ENCODE measurements at regions not wholly inside any gene's neighbourhood (a gene's known extent, or its start where the extent isn't known, plus 50 kb on each side); places are given as distances from the start of the nearest gene placed in this dataset.

GRCh38 chrX:97704474-97704873 lies 820.8 kb downstream of the RPA4 start:
- Mint-ChIP-seq H3K27me3 (ENCODE audit: unreplicated experiment) (no peaks in the 10 kb centered on the region), H3K27ac (ENCODE audit: unreplicated experiment) (no peak overlapping the region), H3K9me3 (ENCODE audit: unreplicated experiment) (no peaks in the 10 kb centered on the region), H3K4me3 (ENCODE audit: unreplicated experiment) (no peak overlapping the region), H3K4me1 (ENCODE audit: low read depth, unreplicated experiment) (no peaks in the 10 kb centered on the region), H3K36me3 (ENCODE audit: unreplicated experiment) (no peaks in the 10 kb centered on the region)
- no peak for DNase-seq
- no peak for TF ChIP-seq CTCF (IDR thresholded peaks at IDR 0.05; ENCODE audit: partially characterized antibody, unreplicated experiment)

GRCh38 chrX:97704881-97705280 lies 821.2 kb downstream of the RPA4 start:
- Mint-ChIP-seq H3K4me3 (ENCODE audit: unreplicated experiment) (no peak overlapping the region), H3K9me3 (ENCODE audit: unreplicated experiment) (no peaks in the 10 kb centered on the region), H3K27ac (ENCODE audit: unreplicated experiment) (no peak overlapping the region), H3K4me1 (ENCODE audit: low read depth, unreplicated experiment) (no peaks in the 10 kb centered on the region), H3K36me3 (ENCODE audit: unreplicated experiment) (no peaks in the 10 kb centered on the region), H3K27me3 (ENCODE audit: unreplicated experiment) (no peaks in the 10 kb centered on the region)
- no peak for TF ChIP-seq CTCF (IDR thresholded peaks at IDR 0.05; ENCODE audit: partially characterized antibody, unreplicated experiment)
- no peak for DNase-seq

GRCh38 chrX:97705936-97706335 lies 822.2 kb downstream of the RPA4 start:
- Mint-ChIP-seq H3K4me3 (ENCODE audit: unreplicated experiment) (no peak overlapping the region), H3K9me3 (ENCODE audit: unreplicated experiment) (no peaks in the 10 kb centered on the region), H3K36me3 (ENCODE audit: unreplicated experiment) (no peaks in the 10 kb centered on the region), H3K27me3 (ENCODE audit: unreplicated experiment) (no peaks in the 10 kb centered on the region), H3K27ac (ENCODE audit: unreplicated experiment) (no peak overlapping the region), H3K4me1 (ENCODE audit: low read depth, unreplicated experiment) (no peaks in the 10 kb centered on the region)
- DNase-seq = no peak
- no peak for TF ChIP-seq CTCF (IDR thresholded peaks at IDR 0.05; ENCODE audit: partially characterized antibody, unreplicated experiment)

GRCh38 chrX:97714072-97714471 lies 830.4 kb downstream of the RPA4 start:
- peaks cover 2% of the 10 kb centered on the region for H3K27me3 Mint-ChIP-seq (ENCODE audit: unreplicated experiment)
- H3K27ac Mint-ChIP-seq (ENCODE audit: unreplicated experiment) = no peak overlapping the region
- H3K4me3 Mint-ChIP-seq (ENCODE audit: unreplicated experiment) = no peak overlapping the region
- TF ChIP-seq CTCF (IDR thresholded peaks at IDR 0.05; ENCODE audit: partially characterized antibody, unreplicated experiment) = no peak
- H3K9me3 Mint-ChIP-seq (ENCODE audit: unreplicated experiment) = no peaks in the 10 kb centered on the region
- no peaks in the 10 kb centered on the region for H3K36me3 Mint-ChIP-seq (ENCODE audit: unreplicated experiment)
- no peak for DNase-seq
- no peaks in the 10 kb centered on the region for H3K4me1 Mint-ChIP-seq (ENCODE audit: low read depth, unreplicated experiment)

- no peak for DNase-seq
- TF ChIP-seq CTCF (IDR thresholded peaks at IDR 0.05; ENCODE audit: partially characterized antibody, unreplicated experiment) = no peak
- Mint-ChIP-seq H3K27ac (ENCODE audit: unreplicated experiment) (no peak overlapping the region), H3K36me3 (ENCODE audit: unreplicated experiment) (no peaks in the 10 kb centered on the region), H3K27me3 (ENCODE audit: unreplicated experiment) (peaks cover 1% of the 10 kb centered on the region), H3K4me1 (ENCODE audit: low read depth, unreplicated experiment) (no peaks in the 10 kb centered on the region), H3K9me3 (ENCODE audit: unreplicated experiment) (no peaks in the 10 kb centered on the region), H3K4me3 (ENCODE audit: unreplicated experiment) (no peak overlapping the region)
Observed at GRCh38 chrX:97728215-97728614, 844.5 kb downstream of the RPA4 start.

Measured in glutamatergic neuron (in vitro differentiated cells).